ENCODE measurements at regions not wholly inside any gene's neighbourhood (a gene's known extent, or its start where the extent isn't known, plus 50 kb on each side); places are given as distances from the start of the nearest gene placed in this dataset.

- TF ChIP-seq, protein P1, sequence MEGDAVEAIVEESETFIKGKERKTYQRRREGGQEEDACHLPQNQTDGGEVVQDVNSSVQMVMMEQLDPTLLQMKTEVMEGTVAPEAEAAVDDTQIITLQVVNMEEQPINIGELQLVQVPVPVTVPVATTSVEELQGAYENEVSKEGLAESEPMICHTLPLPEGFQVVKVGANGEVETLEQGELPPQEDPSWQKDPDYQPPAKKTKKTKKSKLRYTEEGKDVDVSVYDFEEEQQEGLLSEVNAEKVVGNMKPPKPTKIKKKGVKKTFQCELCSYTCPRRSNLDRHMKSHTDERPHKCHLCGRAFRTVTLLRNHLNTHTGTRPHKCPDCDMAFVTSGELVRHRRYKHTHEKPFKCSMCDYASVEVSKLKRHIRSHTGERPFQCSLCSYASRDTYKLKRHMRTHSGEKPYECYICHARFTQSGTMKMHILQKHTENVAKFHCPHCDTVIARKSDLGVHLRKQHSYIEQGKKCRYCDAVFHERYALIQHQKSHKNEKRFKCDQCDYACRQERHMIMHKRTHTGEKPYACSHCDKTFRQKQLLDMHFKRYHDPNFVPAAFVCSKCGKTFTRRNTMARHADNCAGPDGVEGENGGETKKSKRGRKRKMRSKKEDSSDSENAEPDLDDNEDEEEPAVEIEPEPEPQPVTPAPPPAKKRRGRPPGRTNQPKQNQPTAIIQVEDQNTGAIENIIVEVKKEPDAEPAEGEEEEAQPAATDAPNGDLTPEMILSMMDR (IDR thresholded peaks at IDR 0.05), result no peak
- no peak for TF ChIP-seq POLR2A (IDR thresholded peaks at IDR 0.05)
- TF ChIP-seq EP300 (IDR thresholded peaks at IDR 0.05), result no peak
Measured at GRCh38 chr20:58026361-58026760, 202.1 kb downstream of the ANKRD60 start.
